Adrenal gland (tissue), 9 donors: ENCODE measurements at regions not wholly inside any gene's neighbourhood (a gene's known extent, or its start where the extent isn't known, plus 50 kb on each side); places are given as distances from the start of the nearest gene placed in this dataset.

Experiments used
- DNase-seq, 7 donors: peaks; one replicate each; pipeline ENCODE4 v3.0.0-alpha.2; 2019 to 2020
- H3K27ac ChIP-seq, 5 donors: fragments of 200-600 bp; sonication (generic) in 4 of 5; 1 replicate in 3 of 5; 2 replicates in 2 of 5; pipeline versions ENCODE4 v1.5.1 to v1.8.0; 2016 to 2020; ENCODE audit warnings: mild to moderate bottlenecking in 1 of 5
- H3K27me3 ChIP-seq: fragments of 200-600 bp; 2 replicates; pipeline ENCODE4 v1.8.0; 2021
- H3K36me3 ChIP-seq, 2 donors: fragments of 200-600 bp; replicated peaks in 1 of 2; 1 replicate in 1 of 2; 2 replicates in 1 of 2; pipeline versions ENCODE4 v1.5.1 to v1.8.0; 2018 to 2022
- H3K4me1 ChIP-seq, 2 donors: fragments of 200-600 bp; replicated peaks in 1 of 2; 1 replicate in 1 of 2; 2 replicates in 1 of 2; pipeline versions ENCODE4 v1.5.1 to v1.8.0; 2018 to 2021
- H3K4me3 ChIP-seq, 4 donors: fragments of 200-600 bp; sonication (generic) in 3 of 4; one replicate each; pipeline ENCODE4 v1.5.1; 2016 to 2018
- H3K9me3 ChIP-seq, 3 donors: fragments of 200-600 bp; sonication (generic) in 1 of 3; replicated peaks in 1 of 3; 1 replicate in 2 of 3; 2 replicates in 1 of 3; pipeline versions ENCODE4 v1.5.1 to v1.8.0; 2016 to 2021
- POLR2A ChIP-seq, 2 donors: fragments of 450-650 bp; IDR thresholded peaks; one replicate each; pipeline ENCODE4 v1.6.1; 2017; ENCODE audit warnings: antibody characterized with exemption in 2 of 2, mild to moderate bottlenecking in 2 of 2, moderate library complexity in 1 of 2
- WGBS, 4 donors: extraction: QIAGEN DNeasy Blood & Tissue Kit in 2 of 4; methylation state at CpG; one replicate each; pipeline versions ENCODE4 v1.1.5 to v1.1.7; 2013 to 2017; 5-methylcytosine and 5-hydroxymethylcytosine counted together
- intact Hi-C, 2 donors: fragments of 100-400 bp; cut with DNase I; formaldehyde crosslinking; loops; one replicate each; pipeline versions ENCODE4 v1.14.1 to v1.15.0; 2022 to 2023
- TF ChIP-seq, protein P1 (sequence below), 6 experiments: fragments of 450-650 bp in 4 of 6; fragments of 200-600 bp in 2 of 6; sonication (generic) in 1 of 6; IDR thresholded peaks; 1 replicate in 5 of 6; 2 replicates in 1 of 6; pipeline versions ENCODE4 v1.5.1 to v1.8.0; 2016 to 2021; ENCODE audit warnings: antibody characterized with exemption in 6 of 6, mild to moderate bottlenecking in 2 of 6, moderate library complexity in 1 of 6
- donor health status: healthy with polysubstance abuse.
- donor health status: Bipolar disorder and iron deficiency.
- donor health status: DM: yes; HTN: yes; CAD: no.
- donor health status: DM: no; HTN: no; CAD: no.
- donor health status: DM: no; HTN: no; CAD: no.

DNA sequence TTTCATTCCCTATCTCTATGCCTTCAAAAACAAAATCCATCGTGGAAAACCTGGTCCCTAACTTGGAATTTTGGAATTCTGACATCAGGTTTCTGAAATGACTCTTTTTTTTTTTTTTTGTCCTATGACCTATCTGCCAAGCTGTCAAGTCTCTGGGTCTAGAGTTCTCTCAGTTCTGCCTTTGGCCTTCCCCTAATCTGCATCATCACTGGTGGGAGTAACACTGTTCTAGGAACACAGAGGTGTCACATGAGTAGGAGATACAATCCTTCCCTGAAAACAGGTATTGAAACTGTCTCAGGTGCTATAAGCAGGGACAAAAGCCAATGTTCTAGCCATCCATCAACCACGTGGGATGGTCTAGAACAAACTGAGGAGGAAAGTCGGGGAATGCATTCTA lies 142.0 kb upstream of the ATP1B1 start:
- no peak overlapping the region for H3K27ac ChIP-seq
- WGBS, 4 donors: 83 to 96% (median 92%) methylated on average over 3 of the region's 3 CpGs
- no peak for TF ChIP-seq POLR2A (IDR thresholded peaks at IDR 0.05)
- TF ChIP-seq, protein P1, sequence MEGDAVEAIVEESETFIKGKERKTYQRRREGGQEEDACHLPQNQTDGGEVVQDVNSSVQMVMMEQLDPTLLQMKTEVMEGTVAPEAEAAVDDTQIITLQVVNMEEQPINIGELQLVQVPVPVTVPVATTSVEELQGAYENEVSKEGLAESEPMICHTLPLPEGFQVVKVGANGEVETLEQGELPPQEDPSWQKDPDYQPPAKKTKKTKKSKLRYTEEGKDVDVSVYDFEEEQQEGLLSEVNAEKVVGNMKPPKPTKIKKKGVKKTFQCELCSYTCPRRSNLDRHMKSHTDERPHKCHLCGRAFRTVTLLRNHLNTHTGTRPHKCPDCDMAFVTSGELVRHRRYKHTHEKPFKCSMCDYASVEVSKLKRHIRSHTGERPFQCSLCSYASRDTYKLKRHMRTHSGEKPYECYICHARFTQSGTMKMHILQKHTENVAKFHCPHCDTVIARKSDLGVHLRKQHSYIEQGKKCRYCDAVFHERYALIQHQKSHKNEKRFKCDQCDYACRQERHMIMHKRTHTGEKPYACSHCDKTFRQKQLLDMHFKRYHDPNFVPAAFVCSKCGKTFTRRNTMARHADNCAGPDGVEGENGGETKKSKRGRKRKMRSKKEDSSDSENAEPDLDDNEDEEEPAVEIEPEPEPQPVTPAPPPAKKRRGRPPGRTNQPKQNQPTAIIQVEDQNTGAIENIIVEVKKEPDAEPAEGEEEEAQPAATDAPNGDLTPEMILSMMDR (IDR thresholded peaks at IDR 0.05): no peak
- H3K27me3 ChIP-seq: no peaks in the 10 kb centered on the region
- H3K4me3 ChIP-seq: no peak overlapping the region
- H3K9me3 ChIP-seq: no peaks in the 10 kb centered on the region
- no peak for DNase-seq
- intact Hi-C loops: no loop called here
- no peaks in the 10 kb centered on the region for H3K4me1 ChIP-seq
- H3K36me3 ChIP-seq: no peaks in the 10 kb centered on the region

DNA sequence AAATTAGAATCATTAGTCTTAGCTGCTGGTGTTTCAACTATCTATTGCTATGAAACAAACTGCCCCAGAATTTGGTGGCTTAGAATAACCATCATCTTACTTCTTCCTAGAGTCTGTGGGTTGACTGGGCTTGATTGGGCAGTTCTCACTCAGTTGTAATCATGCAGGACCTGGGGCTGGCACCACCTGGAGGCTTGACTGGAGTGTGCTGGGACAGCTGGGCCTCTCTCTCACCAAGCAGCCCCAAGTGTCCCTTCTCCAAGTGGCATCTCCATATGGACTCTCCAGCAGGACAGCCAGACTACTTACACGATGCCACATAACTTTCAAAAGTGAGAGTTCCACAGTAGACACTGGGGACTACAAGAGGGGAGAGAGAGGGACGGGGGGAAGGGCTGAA lies 140.3 kb upstream of the ATP1B1 start:
- no peaks in the 10 kb centered on the region for H3K9me3 ChIP-seq
- DNase-seq: no peak
- H3K27me3 ChIP-seq: no peaks in the 10 kb centered on the region
- intact Hi-C loops: no loop called here
- 85 to 89% (median 85%) methylated on average over 1 to 2 of the region's 2 CpGs for WGBS, 4 donors
- H3K27ac ChIP-seq: no peak overlapping the region
- TF ChIP-seq, protein P1 (IDR thresholded peaks at IDR 0.05): no peak
- no peak for TF ChIP-seq POLR2A (IDR thresholded peaks at IDR 0.05)
- peaks cover 0 to 5% of the 10 kb centered on the region in 2 donors for H3K4me1 ChIP-seq
- H3K36me3 ChIP-seq: no peaks in the 10 kb centered on the region
- H3K4me3 ChIP-seq: no peak overlapping the region

DNA sequence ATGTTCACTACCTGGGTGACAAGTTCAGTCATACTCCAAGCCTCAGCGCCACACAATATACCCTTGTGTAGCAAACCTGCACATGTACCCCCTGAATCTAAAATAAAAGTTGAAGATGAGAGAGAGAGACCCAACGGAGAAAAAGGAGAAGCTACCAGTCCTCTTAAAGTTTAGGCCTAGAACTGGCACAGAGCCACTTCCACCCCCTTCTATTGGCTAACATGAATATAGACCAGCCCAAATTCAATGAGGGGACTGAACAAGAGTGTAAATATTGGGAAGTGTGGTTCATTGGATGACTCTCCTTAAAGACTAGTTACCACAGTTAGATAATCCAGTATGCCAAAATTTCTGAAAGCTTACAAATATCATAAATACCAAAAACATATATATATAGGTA lies 139.9 kb upstream of the ATP1B1 start:
- no peaks in the 10 kb centered on the region for H3K9me3 ChIP-seq
- TF ChIP-seq, protein P1 (IDR thresholded peaks at IDR 0.05): no peak
- no peak for TF ChIP-seq POLR2A (IDR thresholded peaks at IDR 0.05)
- peak in 1 of 7 donors; percentile 17 for DNase-seq
- no peaks in the 10 kb centered on the region for H3K36me3 ChIP-seq
- intact Hi-C loops: no loop called here
- H3K27ac ChIP-seq: no peak overlapping the region
- no peak overlapping the region for H3K4me3 ChIP-seq
- WGBS, 4 donors: 87 to 91% (median 88%) methylated on average over 2 of the region's 2 CpGs
- peaks cover 0 to 9% of the 10 kb centered on the region in 2 donors for H3K4me1 ChIP-seq
- H3K27me3 ChIP-seq: no peaks in the 10 kb centered on the region

DNA sequence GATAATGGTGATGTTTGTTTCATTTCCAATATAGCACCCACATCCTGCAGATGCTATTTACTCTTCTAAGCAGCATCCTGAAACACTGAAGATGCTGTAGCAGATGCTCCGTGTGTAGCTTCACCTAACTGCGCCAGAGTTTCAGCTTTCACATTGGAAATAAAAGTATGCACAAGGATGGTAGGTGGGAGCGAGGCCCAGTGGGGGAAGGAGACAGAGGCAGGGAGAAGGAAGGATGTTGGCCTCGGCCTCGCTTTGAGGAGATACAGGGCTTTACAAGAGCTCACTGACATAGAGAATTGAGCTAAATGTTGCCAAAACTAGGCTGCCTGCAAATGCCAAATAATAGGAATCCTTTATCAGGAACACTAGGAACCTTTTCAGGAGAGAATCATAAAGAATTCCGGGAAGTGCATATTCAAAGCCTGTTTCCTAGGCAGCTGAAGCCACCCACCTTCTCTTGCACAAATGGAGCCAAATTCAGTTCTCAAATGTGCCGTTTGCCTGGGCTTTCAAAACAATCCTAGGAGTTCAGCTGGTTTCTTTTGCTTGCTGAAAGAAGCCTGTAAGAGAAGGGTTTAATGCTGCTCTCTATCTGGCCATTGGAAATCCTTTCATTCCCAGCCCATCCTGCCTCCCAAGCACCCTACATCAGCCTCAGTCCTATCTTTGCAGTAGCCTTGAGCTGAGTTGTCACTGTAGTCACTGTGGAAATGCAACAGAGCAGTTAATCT lies 135.4 kb upstream of the ATP1B1 start:
- Histone ChIP-seq H3K27me3 (no peaks in the 10 kb centered on the region), H3K4me1 (peaks cover 0 to 10% of the 10 kb centered on the region in 2 donors), H3K36me3 (no peaks in the 10 kb centered on the region), H3K27ac (no peak overlapping the region), H3K9me3 (no peaks in the 10 kb centered on the region), H3K4me3 (no peak overlapping the region)
- 61 to 79% (median 77%) methylated on average over 7 of the region's 7 CpGs for WGBS, 4 donors
- TF ChIP-seq, protein P1 (IDR thresholded peaks at IDR 0.05): no peak
- no peak for TF ChIP-seq POLR2A (IDR thresholded peaks at IDR 0.05)
- intact Hi-C loops: no loop called here
- peak in 2 of 7 donors; percentile 14 to 16 for DNase-seq
